Right renal cortex interstitium (tissue), 3 donors: ENCODE measurements at regions not wholly inside any gene's neighbourhood (a gene's known extent, or its start where the extent isn't known, plus 50 kb on each side); places are given as distances from the start of the nearest gene placed in this dataset.
"Not testable (repeated sequence)": the region's sequence is repeated elsewhere in the genome, so short reads cannot be mapped to it uniquely, and the experiment has no call there.

ENCODE experiments used
- DNase-seq, 3 donors: peaks; one replicate each; pipeline ENCODE4 v3.0.0-alpha.2; 2013; ENCODE audit warnings: low read depth in 3 of 3, low spot score in 2 of 3

- DNase-seq: no peak
Observed at GRCh38 chr14:51568366-51568765, 83.3 kb upstream of the FRMD6 start.

GRCh38 chr14:51573607-51574006, 78.1 kb upstream of the FRMD6 start:
- no peak for DNase-seq

GRCh38 chr14:51574009-51574408, 77.7 kb upstream of the FRMD6 start:
- DNase-seq: no peak

- DNase-seq: no peak
Observed at GRCh38 chr14:51575349-51576116, 76.2 kb upstream of the FRMD6 start.

GRCh38 chr14:51576117-51576430, 75.6 kb upstream of the FRMD6 start:
- no peak for DNase-seq

- DNase-seq: no peak
Observed at GRCh38 chr14:51576879-51577278, 74.8 kb upstream of the FRMD6 start.

- no peak for DNase-seq
Observed at GRCh38 chr14:51578853-51579252, 72.9 kb upstream of the FRMD6 start.

GRCh38 chr14:51581017-51581881, 70.5 kb upstream of the FRMD6 start:
- no peak for DNase-seq

- DNase-seq: no peak
Observed at GRCh38 chr14:51582437-51582836, 69.3 kb upstream of the FRMD6 start.

GRCh38 chr14:51585055-51585454, 66.7 kb upstream of the FRMD6 start:
- no peak for DNase-seq

GRCh38 chr14:51592836-51593235, 58.9 kb upstream of the FRMD6 start:
- DNase-seq: no peak

GRCh38 chr14:51593397-51593796, 58.3 kb upstream of the FRMD6 start:
- DNase-seq: no peak

GRCh38 chr14:51595881-51596455, 55.7 kb upstream of the FRMD6 start:
- DNase-seq: no peak

- DNase-seq: no peak
Observed at GRCh38 chr14:51596488-51597117, 55.1 kb upstream of the FRMD6 start.

GRCh38 chr14:51597261-51598001, 54.3 kb upstream of the FRMD6 start:
- DNase-seq: no peak

GRCh38 chr14:51598924-51599600, 52.6 kb upstream of the FRMD6 start:
- not testable (repeated sequence) for DNase-seq

GRCh38 chr14:51600658-51601057, 51.1 kb upstream of the FRMD6 start:
- no peak for DNase-seq
